ENCODE measurements at regions not wholly inside any gene's neighbourhood (a gene's known extent, or its start where the extent isn't known, plus 50 kb on each side); places are given as distances from the start of the nearest gene placed in this dataset.

GRCh38 chr14:22494486-22495135 is 94.4 kb downstream of the DAD1 start:
- POLR2A ChIA-PET = interaction anchor here (0.8 to 35.4 kb wide), 10 partner anchors 7 to 114 kb away, joined by 3 to 875 read pairs (median 4); no protein-coding TSS in a partner anchor
- in situ Hi-C loops (cut with MboI) (no loop called here), intact Hi-C loops (cut with micrococcal nuclease; ENCODE audit: unreplicated experiment) (no loop called here)
- SMC1A ChIA-PET (ENCODE audit: uncharacterized antibody, unreplicated experiment) = interaction anchor here (2.5 to 19.9 kb wide), 5 partner anchors 15 to 105 kb away, joined by 12 to 357 read pairs (median 139); no protein-coding TSS in a partner anchor
- no TSS peak for BruUV-seq (replicated peaks)
- Histone ChIP-seq H3K9me3 (replicated peaks; ENCODE audit: control insufficient read depth, insufficient read depth, low read length) (no peaks in the 10 kb centered on the region), H3K4me2 (ENCODE audit: control insufficient read depth, insufficient read depth) (peak overlapping the region; percentile 53), H4K20me1 (ENCODE audit: control insufficient read depth, insufficient read depth) (no peaks in the 10 kb centered on the region), H3K4me1 (ENCODE audit: control insufficient read depth, insufficient read depth, low read length) (peaks cover 70% of the 10 kb centered on the region), H3K79me2 (ENCODE audit: control insufficient read depth, insufficient read depth, low read length) (peaks cover 48% of the 10 kb centered on the region), H3K9ac (ENCODE audit: control insufficient read depth, insufficient read depth, low read length) (peak overlapping the region; percentile 8), H3K4me3 (peak overlapping the region; percentile 20), H3K36me3 (ENCODE audit: control insufficient read depth in 2 of 2, insufficient read depth in 2 of 2, low read length in 1 of 2) (no peaks in the 10 kb centered on the region; a peak in 1 of 4 replicates), H3K27ac (ENCODE audit: control insufficient read depth, insufficient read depth) (peak overlapping the region; percentile 98), H2AFZ (ENCODE audit: control insufficient read depth, low read depth, low read length) (no peak overlapping the region; the same call in 1 of the 2 replicates), H3K27me3 (replicated peaks in 1 of 2; ENCODE audit: control insufficient read depth in 2 of 2, insufficient read depth in 2 of 2, low read length in 1 of 2) (no peaks in the 10 kb centered on the region)
- RAD21 ChIA-PET (ENCODE audit: unreplicated experiment) = interaction anchor here (1.0 to 27.9 kb wide), 11 partner anchors 10 to 76 kb away, joined by 3 to 797 read pairs (median 13); no protein-coding TSS in a partner anchor
- ATAC-seq (peak; percentile 1; the same call in 1 of the 3 replicates), FAIRE-seq (no peak), DNase-seq (ENCODE audit: low read depth, low spot score) (no peak)
- CTCF ChIA-PET = interaction anchor here (0.8 to 12.6 kb wide), 4 partner anchors 15 to 74 kb away, joined by 3 to 171 read pairs (median 56); no protein-coding TSS in a partner anchor
- 10% methylated on average over 5 of the region's 5 CpGs for WGBS (ENCODE audit: insufficient coverage, insufficient replicate concordance, low lambda C conversion rate, missing lambda C conversion rate)
- TF ChIP-seq NBN (IDR thresholded peaks at IDR 0.05) = 0 out of 2 replicates have a peak, but pooled peaks have one; percentile 26
- TF ChIP-seq PAX5 (IDR thresholded peaks at IDR 0.05; ENCODE audit: borderline replicate concordance, low read depth, low read length) = peak; percentile 81
- no peak for TF ChIP-seq GABPA (IDR thresholded peaks at IDR 0.05; ENCODE audit: low read depth)
- no peak for TF ChIP-seq NFXL1 (IDR thresholded peaks at IDR 0.05; ENCODE audit: borderline replicate concordance)
- no peak for TF ChIP-seq POU2F2 (IDR thresholded peaks at IDR 0.05; ENCODE audit: borderline replicate concordance, low read depth, low read length)
- TF ChIP-seq MLLT1 (IDR thresholded peaks at IDR 0.05) = peak; percentile 66
- no peak for TF ChIP-seq CBFB (IDR thresholded peaks at IDR 0.05; ENCODE audit: low read depth)
- TF ChIP-seq IRF3 (IDR thresholded peaks at IDR 0.05) = no peak
- TF ChIP-seq RUNX3 (IDR thresholded peaks at IDR 0.05; ENCODE audit: low read length) = no peak
- TF ChIP-seq SP1 (IDR thresholded peaks at IDR 0.05; ENCODE audit: low read depth, low read length) = no peak
- no peak for TF ChIP-seq ATF2 (IDR thresholded peaks at IDR 0.05; ENCODE audit: low read length)
- TF ChIP-seq FOXM1 (IDR thresholded peaks at IDR 0.05; ENCODE audit: low read depth, low read length) = no peak
- no peak for TF ChIP-seq HSF1 (IDR thresholded peaks at IDR 0.05; ENCODE audit: low read depth, low read length)
- TF ChIP-seq SPI1 (IDR thresholded peaks at IDR 0.05; ENCODE audit: borderline replicate concordance, insufficient read depth, low read depth, low read length) = no peak
- no peak for TF ChIP-seq ZNF24 (IDR thresholded peaks at IDR 0.05)
- TF ChIP-seq MYB (IDR thresholded peaks at IDR 0.05; ENCODE audit: borderline replicate concordance, low read depth, low read length) = no peak
- TF ChIP-seq KLF5 (IDR thresholded peaks at IDR 0.05; ENCODE audit: partially characterized antibody) = no peak
- no peak for TF ChIP-seq PKNOX1 (IDR thresholded peaks at IDR 0.05)
- TF ChIP-seq IKZF2 (IDR thresholded peaks at IDR 0.05) = peak; percentile 43 to 56; a peak in 3 of 4 replicates
